Breast epithelium (tissue), 3 donors: ENCODE measurements at regions not wholly inside any gene's neighbourhood (a gene's known extent, or its start where the extent isn't known, plus 50 kb on each side); places are given as distances from the start of the nearest gene placed in this dataset.

Source experiments
- POLR2A ChIP-seq: fragments of 450-650 bp; IDR thresholded peaks from one replicate; pipeline ENCODE4 v1.6.1; 2016; ENCODE audit warnings: antibody characterized with exemption, mild to moderate bottlenecking, moderate library complexity
- POLR2AphosphoS5 ChIP-seq, 3 donors: sonication (generic); formaldehyde crosslinking; IDR thresholded peaks; one replicate each; pipeline ENCODE4 v1.6.1; 2017; ENCODE audit warnings: antibody characterized with exemption in 3 of 3
- TF ChIP-seq, protein P1 (sequence below), 3 donors: fragments of 450-650 bp; IDR thresholded peaks; one replicate each; pipeline ENCODE4 v1.5.1; 2016 to 2017; ENCODE audit warnings: antibody characterized with exemption in 3 of 3, mild to moderate bottlenecking in 3 of 3, moderate library complexity in 3 of 3

DNA sequence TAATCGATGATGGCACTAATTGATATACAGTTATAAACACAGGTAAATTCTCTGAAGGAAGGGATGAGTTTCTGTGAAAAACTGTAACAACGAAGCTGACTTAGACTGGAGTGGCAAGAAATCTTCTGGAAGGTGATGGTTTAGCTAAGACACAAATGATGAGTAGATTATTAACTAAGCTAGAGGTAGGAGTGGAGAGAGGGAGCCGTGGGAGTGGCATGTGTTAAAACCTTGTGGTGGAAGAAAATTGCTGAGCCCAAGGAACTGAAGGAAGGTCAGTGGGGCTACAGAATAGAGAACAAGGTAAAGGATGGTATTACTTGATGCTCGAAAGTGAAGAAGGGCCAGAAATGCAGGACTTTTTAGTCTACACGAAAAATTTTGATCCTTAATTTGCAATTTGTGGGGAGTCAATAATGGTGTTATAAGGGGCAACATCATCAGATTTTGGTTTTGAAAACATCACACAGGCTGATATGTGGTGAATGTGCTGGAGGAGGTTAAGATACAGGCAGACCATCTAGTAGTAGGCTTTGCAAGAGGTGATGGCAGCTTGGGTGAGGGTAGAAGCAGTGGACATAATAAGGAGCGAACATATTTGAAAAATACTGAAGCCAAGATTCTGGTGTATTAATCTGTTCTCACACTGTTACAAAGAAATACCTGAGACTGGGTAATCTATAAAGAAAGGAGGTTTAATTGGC is 93.8 kb downstream of the S1PR1 start:
- TF ChIP-seq, protein P1, sequence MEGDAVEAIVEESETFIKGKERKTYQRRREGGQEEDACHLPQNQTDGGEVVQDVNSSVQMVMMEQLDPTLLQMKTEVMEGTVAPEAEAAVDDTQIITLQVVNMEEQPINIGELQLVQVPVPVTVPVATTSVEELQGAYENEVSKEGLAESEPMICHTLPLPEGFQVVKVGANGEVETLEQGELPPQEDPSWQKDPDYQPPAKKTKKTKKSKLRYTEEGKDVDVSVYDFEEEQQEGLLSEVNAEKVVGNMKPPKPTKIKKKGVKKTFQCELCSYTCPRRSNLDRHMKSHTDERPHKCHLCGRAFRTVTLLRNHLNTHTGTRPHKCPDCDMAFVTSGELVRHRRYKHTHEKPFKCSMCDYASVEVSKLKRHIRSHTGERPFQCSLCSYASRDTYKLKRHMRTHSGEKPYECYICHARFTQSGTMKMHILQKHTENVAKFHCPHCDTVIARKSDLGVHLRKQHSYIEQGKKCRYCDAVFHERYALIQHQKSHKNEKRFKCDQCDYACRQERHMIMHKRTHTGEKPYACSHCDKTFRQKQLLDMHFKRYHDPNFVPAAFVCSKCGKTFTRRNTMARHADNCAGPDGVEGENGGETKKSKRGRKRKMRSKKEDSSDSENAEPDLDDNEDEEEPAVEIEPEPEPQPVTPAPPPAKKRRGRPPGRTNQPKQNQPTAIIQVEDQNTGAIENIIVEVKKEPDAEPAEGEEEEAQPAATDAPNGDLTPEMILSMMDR (IDR thresholded peaks at IDR 0.05), result no peak
- TF ChIP-seq POLR2AphosphoS5 (IDR thresholded peaks at IDR 0.05) (no peak), POLR2A (no peak)
